ENCODE measurements at regions not wholly inside any gene's neighbourhood (a gene's known extent, or its start where the extent isn't known, plus 50 kb on each side); places are given as distances from the start of the nearest gene placed in this dataset.

- Histone ChIP-seq H3K27me3 (no peaks in the 10 kb centered on the region), H3K4me3 (no peak overlapping the region), H3K9me3 (no peaks in the 10 kb centered on the region), H3K36me3 (no peaks in the 10 kb centered on the region)
- DNase-seq, result no peak
Measured at GRCh38 chr6:47134476-47135189, 92.5 kb upstream of the ADGRF1 start.

GRCh38 chr6:47133230-47134000 lies 91.3 kb upstream of the ADGRF1 start:
- Histone ChIP-seq H3K4me3 (no peak overlapping the region), H3K9me3 (no peaks in the 10 kb centered on the region), H3K27me3 (no peaks in the 10 kb centered on the region), H3K36me3 (no peaks in the 10 kb centered on the region)
- DNase-seq, result no peak

- H3K9me3 ChIP-seq, result no peaks in the 10 kb centered on the region
- no peak overlapping the region for H3K4me3 ChIP-seq
- no peaks in the 10 kb centered on the region for H3K36me3 ChIP-seq
- H3K27me3 ChIP-seq, result no peaks in the 10 kb centered on the region
- DNase-seq, result no peak
Measured at GRCh38 chr6:47132724-47133123, 90.6 kb upstream of the ADGRF1 start.

- H3K36me3 ChIP-seq, result no peaks in the 10 kb centered on the region
- H3K27me3 ChIP-seq, result no peaks in the 10 kb centered on the region
- H3K4me3 ChIP-seq, result no peak overlapping the region
- H3K9me3 ChIP-seq, result no peaks in the 10 kb centered on the region
- no peak for DNase-seq
Measured at GRCh38 chr6:47131773-47132172, 89.6 kb upstream of the ADGRF1 start.

- Histone ChIP-seq H3K36me3 (no peaks in the 10 kb centered on the region), H3K27me3 (no peaks in the 10 kb centered on the region), H3K9me3 (no peaks in the 10 kb centered on the region), H3K4me3 (no peak overlapping the region)
- DNase-seq, result no peak
Measured at GRCh38 chr6:47130086-47130485, 88.0 kb upstream of the ADGRF1 start.

- H3K27me3 ChIP-seq, result no peaks in the 10 kb centered on the region
- no peak for DNase-seq
- no peaks in the 10 kb centered on the region for H3K9me3 ChIP-seq
- no peak overlapping the region for H3K4me3 ChIP-seq
- H3K36me3 ChIP-seq, result no peaks in the 10 kb centered on the region
Measured at GRCh38 chr6:47129129-47129528, 87.0 kb upstream of the ADGRF1 start.

- Histone ChIP-seq H3K27me3 (no peaks in the 10 kb centered on the region), H3K36me3 (no peaks in the 10 kb centered on the region), H3K9me3 (no peaks in the 10 kb centered on the region), H3K4me3 (no peak overlapping the region)
- DNase-seq, result no peak
Measured at GRCh38 chr6:47126647-47127391, 84.7 kb upstream of the ADGRF1 start.

GRCh38 chr6:47118611-47119010 lies 76.5 kb upstream of the ADGRF1 start:
- no peak for DNase-seq
- H3K27me3 ChIP-seq, result no peaks in the 10 kb centered on the region

GRCh38 chr6:47117314-47117713 lies 75.2 kb upstream of the ADGRF1 start:
- no peak overlapping the region for H3K4me3 ChIP-seq
- DNase-seq, result no peak
- no peaks in the 10 kb centered on the region for H3K27me3 ChIP-seq
- H3K36me3 ChIP-seq, result no peaks in the 10 kb centered on the region
- H3K9me3 ChIP-seq, result no peaks in the 10 kb centered on the region

More at GRCh38 chr6:47118611-47119010, 76.5 kb upstream of the ADGRF1 start:
- Histone ChIP-seq H3K4me3 (no peak overlapping the region), H3K9me3 (no peaks in the 10 kb centered on the region), H3K36me3 (no peaks in the 10 kb centered on the region)

- no peak overlapping the region for H3K4me3 ChIP-seq
- no peaks in the 10 kb centered on the region for H3K36me3 ChIP-seq
- no peak for DNase-seq
- H3K27me3 ChIP-seq, result no peaks in the 10 kb centered on the region
- no peaks in the 10 kb centered on the region for H3K9me3 ChIP-seq
Measured at GRCh38 chr6:47116606-47117005, 74.5 kb upstream of the ADGRF1 start.

GRCh38 chr6:47116086-47116485 lies 74.0 kb upstream of the ADGRF1 start:
- no peak for DNase-seq
- H3K36me3 ChIP-seq, result no peaks in the 10 kb centered on the region
- H3K27me3 ChIP-seq, result no peaks in the 10 kb centered on the region
- H3K4me3 ChIP-seq, result no peak overlapping the region
- no peaks in the 10 kb centered on the region for H3K9me3 ChIP-seq

- H3K4me3 ChIP-seq, result no peak overlapping the region
- no peaks in the 10 kb centered on the region for H3K36me3 ChIP-seq
- DNase-seq, result no peak
- no peaks in the 10 kb centered on the region for H3K27me3 ChIP-seq
- no peaks in the 10 kb centered on the region for H3K9me3 ChIP-seq
Measured at GRCh38 chr6:47114460-47114859, 72.3 kb upstream of the ADGRF1 start.

GRCh38 chr6:47112317-47112716 lies 70.2 kb upstream of the ADGRF1 start:
- DNase-seq, result no peak
- no peaks in the 10 kb centered on the region for H3K36me3 ChIP-seq
- H3K27me3 ChIP-seq, result no peaks in the 10 kb centered on the region
- no peaks in the 10 kb centered on the region for H3K9me3 ChIP-seq
- H3K4me3 ChIP-seq, result no peak overlapping the region

- no peaks in the 10 kb centered on the region for H3K36me3 ChIP-seq
- no peaks in the 10 kb centered on the region for H3K9me3 ChIP-seq
- no peaks in the 10 kb centered on the region for H3K27me3 ChIP-seq
- H3K4me3 ChIP-seq, result no peak overlapping the region
- no peak for DNase-seq
Measured at GRCh38 chr6:47111685-47112084, 69.6 kb upstream of the ADGRF1 start.

GRCh38 chr6:47109281-47109680 lies 67.1 kb upstream of the ADGRF1 start:
- DNase-seq, result no peak
- no peaks in the 10 kb centered on the region for H3K27me3 ChIP-seq
- no peaks in the 10 kb centered on the region for H3K9me3 ChIP-seq
- no peak overlapping the region for H3K4me3 ChIP-seq
- H3K36me3 ChIP-seq, result no peaks in the 10 kb centered on the region

- Histone ChIP-seq H3K27me3 (no peaks in the 10 kb centered on the region), H3K9me3 (no peaks in the 10 kb centered on the region), H3K36me3 (no peaks in the 10 kb centered on the region), H3K4me3 (no peak overlapping the region)
- no peak for DNase-seq
Measured at GRCh38 chr6:47106721-47107197, 64.6 kb upstream of the ADGRF1 start.

- H3K9me3 ChIP-seq, result no peaks in the 10 kb centered on the region
- no peak for DNase-seq
Measured at GRCh38 chr6:47106216-47106615, 64.1 kb upstream of the ADGRF1 start.

More at GRCh38 chr6:47106216-47106615, 64.1 kb upstream of the ADGRF1 start:
- Histone ChIP-seq H3K4me3 (no peak overlapping the region), H3K27me3 (no peaks in the 10 kb centered on the region), H3K36me3 (no peaks in the 10 kb centered on the region)
